H1 (cell line): ENCODE measurements at regions not wholly inside any gene's neighbourhood (a gene's known extent, or its start where the extent isn't known, plus 50 kb on each side); places are given as distances from the start of the nearest gene placed in this dataset.

Source experiments
- CTCF ChIA-PET: fragments of 300-600 bp; sonication (Branson Sonifier 250); formaldehyde crosslinking; loops from one replicate; lab custom pipeline; 2021; ENCODE audit not compliant: partially characterized antibody; lab: Charles Lee
- POLR2A ChIA-PET: fragments of 300-600 bp; sonication (Branson Sonifier 250); formaldehyde crosslinking; loops from one replicate; lab custom pipeline; 2021; ENCODE audit warnings: inconsistent platforms; ENCODE audit not compliant: partially characterized antibody; lab: Charles Lee
- DNase-seq, 2 experiments: peaks; one replicate each; pipeline versions ENCODE4 v3.0.0 to v3.0.0-alpha.2; 2010 to 2022; ENCODE audit warnings: low spot score in 2 of 2, low read depth in 1 of 2, mixed read lengths in 1 of 2
- FAIRE-seq: peaks from 2 replicates; lab custom pipeline; 2011; peaks lifted over from hg19 to GRCh38; lab: Jason Lieb, UNC
- H2AFZ ChIP-seq: 2 replicates; pipeline ENCODE4 v1.8.1; 2012; ENCODE audit warnings: low read length, inconsistent platforms
- H2AK5ac ChIP-seq: 2 replicates; pipeline ENCODE4 v1.6.1; 2013; ENCODE audit warnings: low read depth, low read length
- H2BK120ac ChIP-seq: replicated peaks from 2 replicates; pipeline ENCODE3; 2013; ENCODE audit warnings: low read depth, low read length, inconsistent platforms
- H2BK12ac ChIP-seq: 2 replicates; pipeline ENCODE4 v1.6.1; 2013; ENCODE audit warnings: low read depth, low read length
- H2BK15ac ChIP-seq: 2 replicates; pipeline ENCODE4 v1.6.1; 2013; ENCODE audit warnings: low read length
- H2BK20ac ChIP-seq: 2 replicates; pipeline ENCODE4 v1.6.1; 2013; ENCODE audit warnings: low read length
- H2BK5ac ChIP-seq: 2 replicates; pipeline ENCODE4 v1.6.1; 2013; ENCODE audit warnings: low read depth, low read length
- H3K14ac ChIP-seq: 2 replicates; pipeline ENCODE4 v1.6.1; 2013; ENCODE audit warnings: inconsistent platforms; ENCODE audit not compliant: insufficient read length
- H3K18ac ChIP-seq: 2 replicates; pipeline ENCODE4 v1.6.1; 2013; ENCODE audit warnings: low read length; ENCODE audit errors: extremely low read depth
- H3K23ac ChIP-seq: 2 replicates; pipeline ENCODE4 v1.6.1; 2013; ENCODE audit warnings: inconsistent platforms; ENCODE audit not compliant: insufficient read length
- H3K23me2 ChIP-seq: 2 replicates; pipeline ENCODE4 v1.6.1; 2013; ENCODE audit warnings: low read depth, low read length
- H3K27ac ChIP-seq: 2 replicates; pipeline ENCODE4 v1.6.1; 2011; ENCODE audit warnings: low read depth, low read length, inconsistent platforms
- H3K27me3 ChIP-seq, 4 experiments: replicated peaks in 1 of 4; 1 replicate in 1 of 4; 2 replicates in 3 of 4; pipeline versions ENCODE4 v1.6.1 to v1.8.1; 2011 to 2013; ENCODE audit warnings: low read length in 3 of 4, mild to moderate bottlenecking in 3 of 4, inconsistent platforms in 2 of 4, mixed read lengths in 2 of 4, moderate library complexity in 1 of 4; ENCODE audit not compliant: control insufficient read depth in 3 of 4, insufficient read depth in 3 of 4; ENCODE audit errors: extremely low read depth in 1 of 4
- H3K36me3 ChIP-seq, 4 experiments: 2 replicates each; pipeline versions ENCODE4 v1.6.1 to v1.8.1; 2011 to 2013; ENCODE audit warnings: mild to moderate bottlenecking in 4 of 4, low read length in 3 of 4, moderate library complexity in 2 of 4, control low read depth in 1 of 4, inconsistent platforms in 1 of 4; ENCODE audit not compliant: insufficient read depth in 4 of 4, control insufficient read depth in 2 of 4
- H3K4ac ChIP-seq: replicated peaks from 2 replicates; pipeline ENCODE3; 2013; ENCODE audit warnings: low read length, low read depth, mixed read lengths, inconsistent platforms; ENCODE audit not compliant: insufficient read length
- H3K4me1 ChIP-seq, 4 experiments: replicated peaks in 1 of 4; 1 replicate in 1 of 4; 2 replicates in 3 of 4; pipeline versions ENCODE4 v1.6.1 to v1.8.1; 2011 to 2013; ENCODE audit warnings: low read length in 3 of 4, inconsistent platforms in 2 of 4, mixed read lengths in 1 of 4; ENCODE audit not compliant: insufficient read depth in 4 of 4, control insufficient read depth in 3 of 4
- H3K4me2 ChIP-seq, 2 experiments: 2 replicates each; pipeline versions ENCODE4 v1.6.1 to v1.8.1; 2011 to 2013; ENCODE audit warnings: low read depth in 2 of 2, low read length in 2 of 2, control low read depth in 1 of 2, inconsistent platforms in 1 of 2, mild to moderate bottlenecking in 1 of 2; ENCODE audit not compliant: insufficient read depth in 1 of 2
- H3K4me3 ChIP-seq, 4 experiments: fragments of 200-600, 300-600 bp in 1 of 4; sonication (generic), shearing (Covaris generic), sonication (Bioruptor Twin) in 1 of 4; 2 replicates each; pipeline versions ENCODE4 v1.5.1 to v1.8.1; 2011 to 2016; ENCODE audit warnings: low read length in 4 of 4, low read depth in 3 of 4, control low read depth in 2 of 4, inconsistent platforms in 2 of 4, mild to moderate bottlenecking in 2 of 4, mixed read lengths in 1 of 4, moderate library complexity in 1 of 4; ENCODE audit not compliant: insufficient read depth in 2 of 4; ENCODE audit errors: extremely low read depth in 1 of 4
- H3K56ac ChIP-seq: replicated peaks from 2 replicates; pipeline ENCODE3; 2013; ENCODE audit warnings: low read depth, mild to moderate bottlenecking, mixed read lengths, low read length, inconsistent platforms; ENCODE audit not compliant: insufficient read length
- H3K79me1 ChIP-seq: 2 replicates; pipeline ENCODE4 v1.6.1; 2013; ENCODE audit warnings: low read depth, low read length, control low read depth
- H3K79me2 ChIP-seq, 2 experiments: 2 replicates each; pipeline versions ENCODE4 v1.6.1 to v1.8.1; 2012 to 2013; ENCODE audit warnings: low read length in 2 of 2, mild to moderate bottlenecking in 2 of 2, inconsistent platforms in 1 of 2; ENCODE audit not compliant: insufficient read depth in 2 of 2, control insufficient read depth in 1 of 2
- H3K9ac ChIP-seq, 4 experiments: replicated peaks in 1 of 4; 1 replicate in 1 of 4; 2 replicates in 3 of 4; pipeline versions ENCODE4 v1.6.1 to v1.8.1; 2011 to 2013; ENCODE audit warnings: low read depth in 3 of 4, low read length in 3 of 4, control low read depth in 2 of 4, mild to moderate bottlenecking in 2 of 4, moderate library complexity in 2 of 4, inconsistent platforms in 1 of 4; ENCODE audit errors: extremely low read depth in 1 of 4
- H3K9me3 ChIP-seq, 2 experiments: 2 replicates each; pipeline versions ENCODE4 v1.6.1 to v1.8.1; 2012 to 2013; ENCODE audit warnings: mild to moderate bottlenecking in 2 of 2, moderate library complexity in 2 of 2, control low read depth in 1 of 2, inconsistent platforms in 1 of 2, low read depth in 1 of 2, low read length in 1 of 2, mixed read lengths in 1 of 2; ENCODE audit not compliant: insufficient read depth in 2 of 2
- H4K20me1 ChIP-seq, 2 experiments: replicated peaks in 1 of 2; 2 replicates each; pipeline versions ENCODE3 to v1.8.1; 2011 to 2013; ENCODE audit warnings: inconsistent platforms in 2 of 2, low read length in 2 of 2, mild to moderate bottlenecking in 1 of 2; ENCODE audit not compliant: insufficient read depth in 2 of 2, control insufficient read depth in 1 of 2
- H4K5ac ChIP-seq: 2 replicates; pipeline ENCODE4 v1.6.1; 2013; ENCODE audit warnings: low read length, low read depth, mixed read lengths, inconsistent platforms; ENCODE audit not compliant: insufficient read length
- H4K8ac ChIP-seq: 2 replicates; pipeline ENCODE4 v1.8.0; 2013; ENCODE audit warnings: mild to moderate bottlenecking, moderate library complexity, low read length, inconsistent platforms; ENCODE audit not compliant: insufficient read depth; ENCODE audit errors: extremely low read depth
- H4K91ac ChIP-seq: replicated peaks from 2 replicates; pipeline ENCODE3; 2013; ENCODE audit warnings: low read length, mixed read lengths, inconsistent platforms; ENCODE audit not compliant: insufficient read length
- CBX5 ChIP-seq: fragments of 300-800, 300-1000 bp; sonication (generic); IDR thresholded peaks from 2 replicates; pipeline ENCODE4 v1.7.1; 2016; ENCODE audit warnings: antibody characterized with exemption, low read length, low read depth
- CTCF ChIP-seq, 3 experiments: IDR thresholded peaks; 1 replicate in 2 of 3; 2 replicates in 1 of 3; pipeline versions ENCODE4 v1.5.1 to v1.6.1; 2011; ENCODE audit warnings: low read length in 3 of 3, mild to moderate bottlenecking in 3 of 3, inconsistent platforms in 2 of 3, low read depth in 1 of 3, moderate library complexity in 1 of 3; ENCODE audit not compliant: insufficient read depth in 1 of 3; ENCODE audit errors: control extremely low read depth in 1 of 3
- KDM4A ChIP-seq: IDR thresholded peaks from one replicate; pipeline ENCODE4 v1.7.1; 2012; ENCODE audit warnings: low read depth, mild to moderate bottlenecking, moderate library complexity, low read length, inconsistent platforms; ENCODE audit not compliant: severe bottlenecking
- NRF1 ChIP-seq: IDR thresholded peaks from 2 replicates; pipeline ENCODE4 v1.6.1; 2011; ENCODE audit warnings: mild to moderate bottlenecking, low read depth, low read length, improper control_type of control experiment
- POLR2A ChIP-seq, 2 experiments: IDR thresholded peaks; 1 replicate in 1 of 2; 2 replicates in 1 of 2; pipeline ENCODE4 v1.6.1; 2011; ENCODE audit warnings: low read depth in 2 of 2, low read length in 2 of 2, mild to moderate bottlenecking in 2 of 2; ENCODE audit errors: control extremely low read depth in 1 of 2
- RBBP5 ChIP-seq: IDR thresholded peaks from 2 replicates; pipeline ENCODE4 v1.7.1; 2012; ENCODE audit warnings: low read depth, mild to moderate bottlenecking, inconsistent platforms, low read length, moderate library complexity, borderline replicate concordance
- RXRA ChIP-seq: IDR thresholded peaks from 2 replicates; pipeline ENCODE4 v1.6.1; 2011; ENCODE audit warnings: low read depth, mild to moderate bottlenecking, low read length, moderate library complexity; ENCODE audit not compliant: insufficient read depth
- SAP30 ChIP-seq: fragments of 300-600 bp; sonication (generic); IDR thresholded peaks from 2 replicates; pipeline ENCODE4 v1.7.1; 2012; ENCODE audit warnings: low read length, moderate library complexity, mild to moderate bottlenecking, inconsistent platforms; ENCODE audit not compliant: insufficient read depth, insufficient replicate concordance
- SP4 ChIP-seq: IDR thresholded peaks from 2 replicates; pipeline ENCODE4 v1.6.1; 2012; ENCODE audit warnings: low read length, inconsistent platforms
- WGBS, 2 experiments: shearing (Covaris generic) in 1 of 2; methylation state at CpG; one replicate each; pipeline versions ENCODE4 v1.1.6 to v1.1.7; 2013 to 2015; ENCODE audit warnings: low lambda C conversion rate in 2 of 2, mixed read lengths in 2 of 2, inconsistent platforms in 1 of 2, low coverage in 1 of 2, missing lambda C conversion rate in 1 of 2; ENCODE audit not compliant: insufficient replicate concordance in 2 of 2, insufficient coverage in 1 of 2, insufficient read length in 1 of 2; ENCODE audit errors: extremely low coverage in 1 of 2, missing lambda C conversion rate in 1 of 2; 5-methylcytosine and 5-hydroxymethylcytosine counted together
- TF ChIP-seq, protein P1 (sequence below): IDR thresholded peaks from 2 replicates; pipeline ENCODE4 v1.6.1; 2011; ENCODE audit warnings: low read depth, mild to moderate bottlenecking, low read length; ENCODE audit not compliant: insufficient read depth

DNA sequence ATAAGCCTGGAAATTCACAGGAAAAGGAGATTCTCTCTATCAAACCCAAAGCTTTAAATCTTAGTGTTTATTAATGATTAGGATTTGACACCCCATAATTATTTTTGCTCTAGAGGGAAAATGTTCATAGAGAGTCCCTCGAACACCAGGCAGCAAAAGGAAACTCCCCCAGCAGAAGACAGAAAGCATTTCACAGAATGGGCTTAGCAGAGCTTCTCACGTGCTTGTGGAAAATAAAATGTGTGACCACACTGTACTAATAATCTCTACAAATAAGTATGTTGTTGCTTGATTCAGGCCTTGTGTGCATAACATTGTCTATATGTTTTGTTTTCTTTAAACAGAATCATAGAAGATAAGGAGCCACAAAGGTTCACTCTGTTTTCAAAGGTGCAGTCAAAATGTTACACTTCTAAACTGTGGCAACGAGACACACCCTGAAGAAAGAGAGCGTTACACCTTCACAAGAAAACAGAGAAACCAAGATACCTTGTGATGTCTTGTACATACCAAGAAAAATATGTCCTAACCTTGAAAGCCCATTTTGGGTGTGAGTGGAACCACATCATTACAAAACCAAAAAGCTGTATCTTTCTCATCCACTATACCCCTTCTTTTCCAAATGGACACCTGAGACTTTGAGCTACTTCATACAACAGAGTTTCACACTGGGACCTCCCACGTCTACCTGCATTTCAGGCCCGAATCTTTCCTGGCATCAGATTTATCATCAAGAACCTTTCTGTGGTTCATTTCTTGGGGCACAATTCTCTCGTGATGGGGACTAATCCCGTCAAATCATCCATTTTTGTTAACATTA is 282.5 kb downstream of the ETS1 start:
- no peak overlapping the region for H3K4me2 ChIP-seq
- H3K23me2 ChIP-seq, result no peaks in the 10 kb centered on the region
- H2BK5ac ChIP-seq, result no peak overlapping the region
- no peaks in the 10 kb centered on the region for H4K20me1 ChIP-seq
- H4K91ac ChIP-seq, result no peak overlapping the region
- H3K79me1 ChIP-seq, result no peaks in the 10 kb centered on the region
- no peak overlapping the region for H4K5ac ChIP-seq
- H3K23ac ChIP-seq, result no peak overlapping the region
- ChIA-PET POLR2A (no interaction called here), CTCF (interaction anchor here (0.7 to 4.7 kb wide), 2 partner anchors 70 to 327 kb away, joined by 3 to 25 read pairs; no protein-coding TSS in a partner anchor)
- no peaks in the 10 kb centered on the region for H3K9me3 ChIP-seq
- no peaks in the 10 kb centered on the region for H3K36me3 ChIP-seq
- H3K56ac ChIP-seq, result no peak overlapping the region
- H3K4me3 ChIP-seq, result no peak overlapping the region
- no peak overlapping the region for H2BK20ac ChIP-seq
- H2BK120ac ChIP-seq, result no peak overlapping the region
- H2BK12ac ChIP-seq, result no peak overlapping the region
- no peak overlapping the region for H3K14ac ChIP-seq
- no peak overlapping the region for H3K18ac ChIP-seq
- H2AK5ac ChIP-seq, result no peak overlapping the region
- no peak overlapping the region for H3K4ac ChIP-seq
- H2AFZ ChIP-seq, result no peak overlapping the region
- no peaks in the 10 kb centered on the region for H3K27me3 ChIP-seq
- no peak overlapping the region for H3K9ac ChIP-seq
- H3K27ac ChIP-seq, result no peak overlapping the region
- FAIRE-seq (no peak), DNase-seq (no peak)
- WGBS, 2 experiments, result 80% methylated on average over 8 of the region's 8 CpGs; no CpG with 5 or more reads in 1 of the 2 experiments
- H4K8ac ChIP-seq, result no peak overlapping the region
- H2BK15ac ChIP-seq, result no peak overlapping the region
- H3K4me1 ChIP-seq, result no peaks in the 10 kb centered on the region
- H3K79me2 ChIP-seq, result no peaks in the 10 kb centered on the region
- TF ChIP-seq CTCF (IDR thresholded peaks at IDR 0.05; ENCODE audit: control extremely low read depth in 1 of 3, insufficient read depth in 1 of 3, low read depth in 1 of 3, low read length in 3 of 3) (no peak), SP4 (no peak), CBX5 (no peak), SAP30 (no peak), NRF1 (no peak), RXRA (no peak), RBBP5 (no peak), KDM4A (no peak), POLR2A (IDR thresholded peaks at IDR 0.05; ENCODE audit: control extremely low read depth in 1 of 2, low read depth in 2 of 2, low read length in 2 of 2) (no peak)
- TF ChIP-seq, protein P1, sequence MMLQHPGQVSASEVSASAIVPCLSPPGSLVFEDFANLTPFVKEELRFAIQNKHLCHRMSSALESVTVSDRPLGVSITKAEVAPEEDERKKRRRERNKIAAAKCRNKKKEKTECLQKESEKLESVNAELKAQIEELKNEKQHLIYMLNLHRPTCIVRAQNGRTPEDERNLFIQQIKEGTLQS, result no peak
